Body of pancreas (tissue), 4 donors: ENCODE measurements at regions not wholly inside any gene's neighbourhood (a gene's known extent, or its start where the extent isn't known, plus 50 kb on each side); places are given as distances from the start of the nearest gene placed in this dataset.
A peak's percentile ranks its signal among the peaks of the same experiment; 100 is the strongest.

Source experiments
- ATAC-seq: fragments of 150-250 bp; one replicate; pipeline ENCODE4 v1.9.1; 2016
- DNase-seq, 4 donors: peaks; one replicate each; pipeline ENCODE4 v3.0.0-alpha.2; 2019
- H3K27ac ChIP-seq, 4 donors: fragments of 200-600 bp; sonication (generic); 1 replicate in 3 of 4; 2 replicates in 1 of 4; pipeline versions ENCODE4 v1.5.1 to v1.6.1; 2016 to 2019; ENCODE audit warnings: mild to moderate bottlenecking in 1 of 4, mixed read lengths in 1 of 4, moderate library complexity in 1 of 4
- H3K27me3 ChIP-seq, 2 donors: fragments of 200-600 bp; sonication (generic); one replicate each; pipeline ENCODE4 v1.6.0; 2016; ENCODE audit warnings: mild to moderate bottlenecking in 1 of 2
- H3K36me3 ChIP-seq, 2 donors: fragments of 200-600 bp; sonication (generic); replicated peaks in 1 of 2; 2 replicates each; pipeline ENCODE4 v1.5.1; 2016; ENCODE audit warnings: low read depth in 2 of 2; ENCODE audit not compliant: insufficient read depth in 1 of 2
- H3K4me1 ChIP-seq: fragments of 200-600 bp; sonication (generic); one replicate; pipeline ENCODE4 v1.6.0; 2016
- H3K4me3 ChIP-seq, 2 donors: fragments of 200-600 bp; sonication (generic); 1 replicate in 1 of 2; 2 replicates in 1 of 2; pipeline ENCODE4 v1.5.1; 2016 to 2019
- H3K9me3 ChIP-seq, 3 donors: fragments of 200-600 bp; sonication (generic); 1 replicate in 2 of 3; 2 replicates in 1 of 3; pipeline ENCODE4 v1.5.1; 2016
- POLR2A ChIP-seq, 3 donors: fragments of 450-650 bp; IDR thresholded peaks; one replicate each; pipeline ENCODE4 v1.6.1; 2016; ENCODE audit warnings: antibody characterized with exemption in 3 of 3, mild to moderate bottlenecking in 2 of 3
- WGBS, 2 donors: methylation state at CpG; one replicate each; pipeline ENCODE4 v1.1.5; 2017; 5-methylcytosine and 5-hydroxymethylcytosine counted together
- intact Hi-C: fragments of 100-400 bp; cut with DNase I; formaldehyde crosslinking; loops from one replicate; pipeline ENCODE4 v1.15.1; 2023
- TF ChIP-seq, protein P1 (sequence below), 7 experiments: fragments of 450-650 bp in 4 of 7; fragments of 200-600 bp in 3 of 7; sonication (generic) in 3 of 7; IDR thresholded peaks; one replicate each; pipeline ENCODE4 v1.5.1; 2016 to 2019; ENCODE audit warnings: antibody characterized with exemption in 7 of 7

DNA sequence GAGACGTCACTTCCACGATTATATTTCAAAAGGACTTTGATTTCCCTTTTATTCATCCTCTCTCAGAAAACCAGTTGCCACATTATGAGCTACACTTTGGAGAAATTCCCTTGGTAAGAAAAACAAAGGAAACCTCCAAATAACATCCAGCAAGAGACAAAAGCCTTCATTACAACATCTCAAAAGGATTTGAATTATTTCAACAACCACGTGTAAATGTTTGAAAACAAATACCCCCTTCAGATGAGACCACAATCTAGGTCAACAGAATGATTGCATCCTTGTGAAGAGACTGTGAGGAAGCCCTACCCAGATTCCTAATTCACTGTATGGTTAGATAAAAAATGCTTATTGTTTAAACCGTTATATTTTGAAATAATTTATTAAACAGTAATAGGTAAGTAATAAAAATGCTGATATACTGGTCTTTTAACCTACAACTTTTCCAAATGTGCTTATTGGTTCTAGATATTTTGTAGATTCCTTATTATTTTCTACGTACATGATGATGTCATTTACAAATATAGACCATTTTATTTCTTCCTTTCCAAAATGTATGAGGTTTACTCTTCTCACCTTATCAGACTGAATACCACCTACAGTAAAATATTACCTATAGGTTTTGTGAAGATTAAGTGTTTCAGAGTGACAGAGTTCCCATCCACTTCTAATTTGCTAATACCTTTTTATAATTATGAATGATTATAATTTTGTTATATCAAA lies 922.7 kb upstream of the CHAC2 start:
- H3K4me1 ChIP-seq: no peaks in the 10 kb centered on the region
- WGBS, 2 donors: 59 to 74% methylated on average over 5 of the region's 5 CpGs
- DNase-seq (no peak), ATAC-seq (no peak)
- H3K27me3 ChIP-seq: no peaks in the 10 kb centered on the region
- H3K36me3 ChIP-seq: no peaks in the 10 kb centered on the region
- H3K27ac ChIP-seq: no peak overlapping the region
- H3K4me3 ChIP-seq: no peak overlapping the region
- H3K9me3 ChIP-seq: no peaks in the 10 kb centered on the region
- intact Hi-C loops: no loop called here
- no peak for TF ChIP-seq POLR2A (IDR thresholded peaks at IDR 0.05)
- TF ChIP-seq, protein P1, sequence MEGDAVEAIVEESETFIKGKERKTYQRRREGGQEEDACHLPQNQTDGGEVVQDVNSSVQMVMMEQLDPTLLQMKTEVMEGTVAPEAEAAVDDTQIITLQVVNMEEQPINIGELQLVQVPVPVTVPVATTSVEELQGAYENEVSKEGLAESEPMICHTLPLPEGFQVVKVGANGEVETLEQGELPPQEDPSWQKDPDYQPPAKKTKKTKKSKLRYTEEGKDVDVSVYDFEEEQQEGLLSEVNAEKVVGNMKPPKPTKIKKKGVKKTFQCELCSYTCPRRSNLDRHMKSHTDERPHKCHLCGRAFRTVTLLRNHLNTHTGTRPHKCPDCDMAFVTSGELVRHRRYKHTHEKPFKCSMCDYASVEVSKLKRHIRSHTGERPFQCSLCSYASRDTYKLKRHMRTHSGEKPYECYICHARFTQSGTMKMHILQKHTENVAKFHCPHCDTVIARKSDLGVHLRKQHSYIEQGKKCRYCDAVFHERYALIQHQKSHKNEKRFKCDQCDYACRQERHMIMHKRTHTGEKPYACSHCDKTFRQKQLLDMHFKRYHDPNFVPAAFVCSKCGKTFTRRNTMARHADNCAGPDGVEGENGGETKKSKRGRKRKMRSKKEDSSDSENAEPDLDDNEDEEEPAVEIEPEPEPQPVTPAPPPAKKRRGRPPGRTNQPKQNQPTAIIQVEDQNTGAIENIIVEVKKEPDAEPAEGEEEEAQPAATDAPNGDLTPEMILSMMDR (IDR thresholded peaks at IDR 0.05): no peak

DNA sequence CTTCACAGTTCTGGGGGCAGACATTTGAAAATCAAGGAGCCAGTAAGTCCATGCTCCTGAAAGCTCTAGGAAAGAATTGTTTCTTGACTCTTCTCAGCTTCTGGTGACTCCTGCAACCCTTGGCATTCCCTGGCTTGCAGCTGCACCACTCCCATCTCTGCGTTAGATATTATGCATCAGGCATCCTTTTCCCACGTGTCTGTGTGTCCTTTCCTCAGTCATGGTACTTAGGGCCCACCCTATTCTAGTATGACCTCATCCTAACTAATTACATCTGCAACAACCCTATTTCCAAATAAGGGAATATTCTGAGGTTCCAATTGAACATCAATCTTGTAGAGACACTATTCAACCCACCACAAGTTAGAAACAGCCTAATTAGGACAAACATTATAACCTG lies 931.7 kb upstream of the CHAC2 start:
- H3K27me3 ChIP-seq: no peaks in the 10 kb centered on the region
- intact Hi-C loops: no loop called here
- DNase-seq (no peak), ATAC-seq (no peak)
- no peak overlapping the region for H3K27ac ChIP-seq
- H3K36me3 ChIP-seq: no peaks in the 10 kb centered on the region
- H3K9me3 ChIP-seq: no peaks in the 10 kb centered on the region
- no peak overlapping the region for H3K4me3 ChIP-seq
- TF ChIP-seq POLR2A (IDR thresholded peaks at IDR 0.05): no peak
- TF ChIP-seq, protein P1 (IDR thresholded peaks at IDR 0.05): no peak
- no peaks in the 10 kb centered on the region for H3K4me1 ChIP-seq
- WGBS, 2 donors: 89 to 90% methylated on average over 2 of the region's 2 CpGs

DNA sequence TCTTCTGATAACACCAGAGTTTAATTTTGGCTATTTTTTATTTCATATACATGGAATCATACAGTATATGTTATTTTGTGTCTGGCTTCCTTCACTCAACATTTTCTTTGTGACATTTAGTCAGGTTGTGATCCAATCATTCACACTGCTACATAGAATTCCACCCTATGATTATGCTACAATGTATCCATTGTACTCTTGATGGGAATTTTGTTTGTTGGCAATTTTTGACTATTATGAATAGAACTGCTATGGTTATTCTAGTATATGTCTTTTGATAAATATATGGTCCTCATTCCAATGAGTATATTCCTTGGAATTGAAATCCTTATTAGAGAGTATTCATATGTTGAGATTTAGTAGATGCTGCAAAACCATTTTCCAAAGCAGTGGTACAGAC lies 936.4 kb upstream of the CHAC2 start:
- TF ChIP-seq, protein P1 (IDR thresholded peaks at IDR 0.05): no peak
- TF ChIP-seq POLR2A (IDR thresholded peaks at IDR 0.05): no peak
- Histone ChIP-seq H3K4me3 (no peak overlapping the region), H3K9me3 (no peaks in the 10 kb centered on the region), H3K27ac (no peak overlapping the region), H3K4me1 (no peaks in the 10 kb centered on the region), H3K27me3 (no peaks in the 10 kb centered on the region), H3K36me3 (no peaks in the 10 kb centered on the region)
- DNase-seq (no peak), ATAC-seq (no peak)
- intact Hi-C loops: no loop called here

DNA sequence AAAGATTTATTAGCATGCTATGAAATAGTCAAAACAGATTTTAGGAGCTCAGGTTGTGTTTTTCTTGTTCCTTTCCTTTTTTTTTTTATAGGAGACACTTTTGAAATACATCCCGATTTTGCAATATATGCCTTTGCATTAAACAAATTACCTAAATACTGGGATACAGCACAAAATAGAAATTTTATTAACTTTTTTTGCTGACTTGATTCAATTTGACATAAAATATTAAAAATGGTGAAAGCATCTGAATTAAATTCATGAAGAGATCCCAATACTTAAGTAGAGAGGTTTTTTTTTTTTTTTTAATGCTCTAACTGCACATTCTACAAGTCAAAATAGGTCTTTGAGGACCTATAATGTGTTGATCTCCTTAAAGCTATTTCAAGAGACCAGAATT lies 939.5 kb upstream of the CHAC2 start:
- Histone ChIP-seq H3K4me3 (no peak overlapping the region), H3K4me1 (no peaks in the 10 kb centered on the region), H3K9me3 (no peaks in the 10 kb centered on the region), H3K27me3 (no peaks in the 10 kb centered on the region), H3K36me3 (no peaks in the 10 kb centered on the region), H3K27ac (no peak overlapping the region)
- 88 to 96% methylated on average over 1 of the region's 1 CpG for WGBS, 2 donors
- DNase-seq (no peak), ATAC-seq (no peak)
- intact Hi-C loops: no loop called here
- TF ChIP-seq, protein P1 (IDR thresholded peaks at IDR 0.05): no peak
- TF ChIP-seq POLR2A (IDR thresholded peaks at IDR 0.05): no peak

DNA sequence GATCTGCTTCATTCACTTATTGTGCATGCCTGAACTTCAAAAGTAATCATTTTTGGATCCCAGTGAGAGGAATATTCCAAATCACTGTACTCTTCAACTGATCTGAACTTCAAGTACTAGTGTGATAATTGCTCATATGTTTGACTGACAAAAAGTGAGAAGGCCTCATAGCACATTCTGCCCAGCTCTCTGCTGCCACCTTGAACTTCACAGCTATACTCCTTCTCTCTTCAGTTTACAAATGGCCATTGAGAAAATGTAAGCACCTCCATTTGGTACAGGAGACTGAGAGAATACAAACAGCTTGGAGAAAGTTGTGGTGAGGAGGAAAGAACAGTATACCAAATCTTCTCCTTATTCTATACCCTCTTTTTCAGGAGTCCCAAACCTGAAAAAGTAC lies 946.0 kb upstream of the CHAC2 start:
- Histone ChIP-seq H3K4me1 (no peaks in the 10 kb centered on the region), H3K4me3 (no peak overlapping the region), H3K27ac (no peak overlapping the region), H3K27me3 (no peaks in the 10 kb centered on the region), H3K9me3 (no peaks in the 10 kb centered on the region), H3K36me3 (no peaks in the 10 kb centered on the region)
- no peak for DNase-seq
- ATAC-seq: no peak
- intact Hi-C loops: no loop called here
- TF ChIP-seq POLR2A (IDR thresholded peaks at IDR 0.05): no peak
- TF ChIP-seq, protein P1 (IDR thresholded peaks at IDR 0.05): peak in 1 of 7 experiments; percentile 6
